CD4-positive, alpha-beta T cell (primary cell): ENCODE measurements at regions not wholly inside any gene's neighbourhood (a gene's known extent, or its start where the extent isn't known, plus 50 kb on each side); places are given as distances from the start of the nearest gene placed in this dataset.

Experiments used
- ATAC-seq: fragments of 200-7000 bp; cut with Tn5 transposase; one replicate; pipeline ENCODE4 v1.10.0; 2022; ENCODE audit warnings: mild to moderate bottlenecking; ENCODE audit not compliant: poor library complexity
- CTCF ChIA-PET: fragments of 350-600 bp; sonication (Branson Sonifier 250); formaldehyde crosslinking; loops from one replicate; lab custom pipeline; 2021; ENCODE audit warnings: antibody characterized with exemption, inconsistent platforms; lab: Charles Lee
- POLR2A ChIA-PET: fragments of 350-600 bp; sonication (Branson Sonifier 250); formaldehyde crosslinking; loops from one replicate; lab custom pipeline; 2021; ENCODE audit warnings: antibody characterized with exemption, inconsistent platforms; lab: Charles Lee
- DNase-seq, 14 experiments: peaks; one replicate each; pipeline ENCODE4 v3.0.0-alpha.2; 2013 to 2020; ENCODE audit warnings: mixed read lengths in 2 of 14
- H3K27ac ChIP-seq, 2 donors: one replicate each; pipeline versions ENCODE4 v1.5.1 to v1.7.0; 2013; ENCODE audit warnings: low read length in 2 of 2, low read depth in 1 of 2, mild to moderate bottlenecking in 1 of 2
- H3K27me3 ChIP-seq, 2 experiments: 1 replicate in 1 of 2; 2 replicates in 1 of 2; pipeline versions ENCODE4 v1.6.1 to v1.7.0; 2013; ENCODE audit warnings: low read length in 2 of 2, control low read depth in 1 of 2, mild to moderate bottlenecking in 1 of 2, moderate library complexity in 1 of 2; ENCODE audit not compliant: insufficient read depth in 2 of 2, control insufficient read depth in 1 of 2
- H3K36me3 ChIP-seq: one replicate; pipeline ENCODE4 v1.6.1; 2013; ENCODE audit warnings: low read length, control low read depth; ENCODE audit not compliant: insufficient read depth
- H3K4me1 ChIP-seq: one replicate; pipeline ENCODE4 v1.6.1; 2013; ENCODE audit warnings: low read length, control low read depth; ENCODE audit not compliant: insufficient read depth
- H3K4me3 ChIP-seq: one replicate; pipeline ENCODE4 v1.5.1; 2013; ENCODE audit warnings: mild to moderate bottlenecking, low read length, moderate library complexity
- H3K9me3 ChIP-seq, 2 experiments: 1 replicate in 1 of 2; 2 replicates in 1 of 2; pipeline versions ENCODE4 v1.6.1 to v1.7.0; 2013; ENCODE audit warnings: low read length in 2 of 2, mild to moderate bottlenecking in 2 of 2, control low read depth in 1 of 2, moderate library complexity in 1 of 2; ENCODE audit not compliant: control insufficient read depth in 1 of 2, insufficient read depth in 1 of 2
- H3K27ac Mint-ChIP-seq: one replicate; pipeline ENCODE4 v1.8.0; 2020; ENCODE audit warnings: mixed read lengths
- H3K27me3 Mint-ChIP-seq: one replicate; pipeline ENCODE4 v1.8.0; 2021; ENCODE audit warnings: mixed read lengths
- H3K36me3 Mint-ChIP-seq: one replicate; pipeline ENCODE4 v1.8.0; 2021; ENCODE audit warnings: low read depth, mixed read lengths
- H3K4me1 Mint-ChIP-seq: one replicate; pipeline ENCODE4 v1.8.0; 2021; ENCODE audit warnings: low read depth, mixed read lengths
- H3K4me3 Mint-ChIP-seq: one replicate; pipeline ENCODE4 v1.8.0; 2020; ENCODE audit warnings: mild to moderate bottlenecking, mixed read lengths
- H3K9me3 Mint-ChIP-seq: one replicate; pipeline ENCODE4 v1.8.0; 2020; ENCODE audit warnings: mixed read lengths
- intact Hi-C, 2 experiments: fragments of 100-400 bp; cut with DNase I in 1 of 2; cut with micrococcal nuclease in 1 of 2; formaldehyde crosslinking; loops; one replicate each; pipeline versions ENCODE4 v1.15.1 to v1.9.0; 2023 to 2025; cut with DNase I, micrococcal nuclease
- TF ChIP-seq, protein P1 (sequence below): fragments of 200-600 bp; IDR thresholded peaks from one replicate; pipeline ENCODE4 v1.8.0; 2022; ENCODE audit warnings: antibody characterized with exemption, mild to moderate bottlenecking

DNA sequence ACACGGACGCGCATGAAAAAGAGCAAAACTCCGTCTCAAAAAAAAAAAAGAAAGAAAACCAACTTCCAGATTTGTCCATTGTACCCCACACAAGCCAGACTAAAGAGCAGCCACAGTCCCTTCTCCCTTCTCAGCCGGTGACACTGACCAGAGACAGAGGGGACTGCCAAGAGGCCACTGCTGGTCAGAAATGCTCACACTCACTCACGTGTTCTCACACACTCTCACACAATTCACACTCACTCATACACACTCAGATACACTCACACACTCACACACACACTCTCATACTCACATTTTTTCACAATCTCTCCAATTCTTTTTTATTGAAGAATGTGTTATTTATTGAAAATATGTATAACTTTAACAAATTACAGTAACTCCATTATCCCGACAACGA, 90.8 kb upstream of the RAB4A start:
- Mint-ChIP-seq H3K27me3 (no peaks in the 10 kb centered on the region), H3K4me3 (no peak overlapping the region), H3K4me1 (no peaks in the 10 kb centered on the region), H3K27ac (no peak overlapping the region), H3K36me3 (no peaks in the 10 kb centered on the region), H3K9me3 (no peaks in the 10 kb centered on the region)
- ChIA-PET CTCF (no interaction called here), POLR2A (no interaction called here)
- no peak for ATAC-seq
- H3K4me3 ChIP-seq: no peak overlapping the region
- no peak for DNase-seq
- no peaks in the 10 kb centered on the region for H3K9me3 ChIP-seq
- intact Hi-C loops: no loop called here
- H3K27me3 ChIP-seq: no peaks in the 10 kb centered on the region
- H3K4me1 ChIP-seq: no peaks in the 10 kb centered on the region
- no peaks in the 10 kb centered on the region for H3K36me3 ChIP-seq
- TF ChIP-seq, protein P1, sequence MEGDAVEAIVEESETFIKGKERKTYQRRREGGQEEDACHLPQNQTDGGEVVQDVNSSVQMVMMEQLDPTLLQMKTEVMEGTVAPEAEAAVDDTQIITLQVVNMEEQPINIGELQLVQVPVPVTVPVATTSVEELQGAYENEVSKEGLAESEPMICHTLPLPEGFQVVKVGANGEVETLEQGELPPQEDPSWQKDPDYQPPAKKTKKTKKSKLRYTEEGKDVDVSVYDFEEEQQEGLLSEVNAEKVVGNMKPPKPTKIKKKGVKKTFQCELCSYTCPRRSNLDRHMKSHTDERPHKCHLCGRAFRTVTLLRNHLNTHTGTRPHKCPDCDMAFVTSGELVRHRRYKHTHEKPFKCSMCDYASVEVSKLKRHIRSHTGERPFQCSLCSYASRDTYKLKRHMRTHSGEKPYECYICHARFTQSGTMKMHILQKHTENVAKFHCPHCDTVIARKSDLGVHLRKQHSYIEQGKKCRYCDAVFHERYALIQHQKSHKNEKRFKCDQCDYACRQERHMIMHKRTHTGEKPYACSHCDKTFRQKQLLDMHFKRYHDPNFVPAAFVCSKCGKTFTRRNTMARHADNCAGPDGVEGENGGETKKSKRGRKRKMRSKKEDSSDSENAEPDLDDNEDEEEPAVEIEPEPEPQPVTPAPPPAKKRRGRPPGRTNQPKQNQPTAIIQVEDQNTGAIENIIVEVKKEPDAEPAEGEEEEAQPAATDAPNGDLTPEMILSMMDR: no peak
- no peak overlapping the region for H3K27ac ChIP-seq

GRCh38 chr1:229181419-229181818, 89.5 kb upstream of the RAB4A start:
- H3K36me3 ChIP-seq: no peaks in the 10 kb centered on the region
- POLR2A ChIA-PET: interaction anchor here (0.6 kb wide), 1 partner anchor 1099 kb away, joined by 3 read pairs; no protein-coding TSS in a partner anchor
- H3K4me1 Mint-ChIP-seq: no peaks in the 10 kb centered on the region
- no peaks in the 10 kb centered on the region for H3K36me3 Mint-ChIP-seq
- H3K4me1 ChIP-seq: peaks cover 3% of the 10 kb centered on the region
- no peak overlapping the region for H3K27ac Mint-ChIP-seq
- TF ChIP-seq, protein P1: no peak
- no peak overlapping the region for H3K27ac ChIP-seq
- intact Hi-C loops: no loop called here
- ATAC-seq (no peak), DNase-seq (no peak)
- H3K9me3 Mint-ChIP-seq: no peaks in the 10 kb centered on the region
- no peak overlapping the region for H3K4me3 ChIP-seq
- no peaks in the 10 kb centered on the region for H3K27me3 ChIP-seq
- CTCF ChIA-PET: interaction anchor here (0.7 kb wide), 1 partner anchor 1906 kb away, joined by 3 read pairs; no protein-coding TSS in a partner anchor
- no peak overlapping the region for H3K4me3 Mint-ChIP-seq
- H3K27me3 Mint-ChIP-seq: no peaks in the 10 kb centered on the region
- no peaks in the 10 kb centered on the region for H3K9me3 ChIP-seq

DNA sequence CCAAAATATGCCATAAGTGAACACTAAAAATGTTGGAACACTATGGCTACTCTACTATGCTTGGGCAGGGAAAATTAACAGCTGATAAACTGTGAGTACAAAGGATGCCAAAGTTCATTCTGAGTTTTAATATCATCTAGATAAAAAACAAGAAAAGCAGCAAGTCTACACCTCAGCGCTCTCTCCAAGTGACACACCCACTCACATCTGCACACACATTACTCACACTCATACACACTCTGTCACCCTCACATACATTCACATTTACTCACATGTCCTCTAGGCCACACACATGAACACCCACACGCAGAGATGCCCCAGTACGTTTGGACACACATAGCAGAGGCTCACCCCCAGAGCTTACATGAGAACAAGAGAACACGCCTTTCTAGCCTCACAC, 87.3 kb upstream of the RAB4A start:
- Mint-ChIP-seq H3K9me3 (no peaks in the 10 kb centered on the region), H3K27ac (no peak overlapping the region), H3K4me1 (no peaks in the 10 kb centered on the region), H3K4me3 (no peak overlapping the region), H3K27me3 (no peaks in the 10 kb centered on the region), H3K36me3 (no peaks in the 10 kb centered on the region)
- H3K4me3 ChIP-seq: no peak overlapping the region
- no peak overlapping the region for H3K27ac ChIP-seq
- ChIA-PET CTCF (interaction anchor here (2.2 kb wide), 1 partner anchor 13 kb away, joined by 8 read pairs; no protein-coding TSS in a partner anchor), POLR2A (interaction anchor here (0.6 kb wide), 1 partner anchor 444 kb away, joined by 3 read pairs; no protein-coding TSS in a partner anchor)
- no peaks in the 10 kb centered on the region for H3K27me3 ChIP-seq
- H3K9me3 ChIP-seq: no peaks in the 10 kb centered on the region
- no peaks in the 10 kb centered on the region for H3K36me3 ChIP-seq
- intact Hi-C loops: no loop called here
- peaks cover 7% of the 10 kb centered on the region for H3K4me1 ChIP-seq
- no peak for ATAC-seq
- TF ChIP-seq, protein P1: no peak
- DNase-seq: no peak
